GM18909 (cell line): ENCODE measurements at regions not wholly inside any gene's neighbourhood (a gene's known extent, or its start where the extent isn't known, plus 50 kb on each side); places are given as distances from the start of the nearest gene placed in this dataset.
"Not testable (repeated sequence)": the region's sequence is repeated elsewhere in the genome, so short reads cannot be mapped to it uniquely, and the experiment has no call there.

Experiments
- ATAC-seq: cut with Tn5 transposase; IDR thresholded peaks from one replicate; pipeline ENCODE4 v1.9.1; 2021; ENCODE audit warnings: mild to moderate bottlenecking; ENCODE audit not compliant: unreplicated experiment, poor library complexity

DNA sequence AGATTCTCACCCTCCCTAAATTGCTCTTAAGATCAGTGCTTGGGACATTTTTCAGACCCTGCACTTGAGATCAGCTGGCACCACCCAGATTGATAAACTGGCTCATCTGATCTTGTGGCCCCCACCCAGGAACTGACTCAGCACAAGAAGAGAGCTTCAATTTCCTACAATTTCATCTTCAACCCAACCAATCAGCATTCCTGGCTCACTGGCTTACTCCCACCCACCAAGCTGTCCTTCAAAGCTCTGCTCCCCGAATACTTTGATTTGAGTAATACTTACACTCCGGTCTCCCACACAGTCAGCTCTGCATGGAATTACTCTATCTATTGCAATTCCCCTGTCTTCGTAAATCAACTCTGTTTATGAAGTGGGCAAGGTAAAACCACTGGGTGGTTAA lies 461.9 kb upstream of the RGS18 start:
- no peak for ATAC-seq

DNA sequence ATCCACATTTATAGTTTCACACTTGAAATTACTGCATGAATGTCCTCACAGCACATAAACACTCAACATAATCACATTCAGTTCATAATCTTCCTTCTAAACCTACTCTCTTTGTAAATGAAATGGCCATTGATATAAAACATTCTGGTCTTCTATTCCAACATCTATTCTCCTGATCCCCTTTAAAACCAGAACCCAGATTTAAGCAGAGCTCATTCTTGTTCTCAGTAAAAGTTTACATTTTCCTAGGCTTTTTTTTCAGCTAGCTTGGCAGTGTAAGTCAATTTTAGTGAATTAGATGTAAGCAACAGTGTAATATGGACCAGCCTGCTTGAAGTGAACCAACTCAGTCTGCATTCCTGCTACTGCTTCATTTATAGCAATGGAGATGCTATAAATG lies 460.7 kb upstream of the RGS18 start:
- ATAC-seq, result no peak

DNA sequence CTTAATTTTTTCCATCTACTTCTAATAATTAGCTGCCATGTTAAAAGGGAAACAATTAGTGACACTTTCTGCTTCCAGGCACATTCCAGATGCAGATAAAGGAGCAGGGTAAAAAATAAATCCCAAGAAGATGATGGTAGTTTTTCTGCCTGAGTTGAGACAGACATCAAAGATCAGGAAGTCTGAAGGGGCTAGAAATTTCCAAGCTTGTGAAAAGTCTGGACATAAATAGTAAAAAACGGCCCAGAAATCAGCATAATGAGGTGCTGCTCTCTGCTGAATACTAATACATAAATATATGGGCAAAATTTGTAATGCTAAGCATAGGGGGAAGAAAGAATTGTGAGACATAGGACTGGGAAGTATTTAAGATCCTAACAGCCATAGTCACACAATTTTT lies 460.0 kb upstream of the RGS18 start:
- ATAC-seq, result no peak

DNA sequence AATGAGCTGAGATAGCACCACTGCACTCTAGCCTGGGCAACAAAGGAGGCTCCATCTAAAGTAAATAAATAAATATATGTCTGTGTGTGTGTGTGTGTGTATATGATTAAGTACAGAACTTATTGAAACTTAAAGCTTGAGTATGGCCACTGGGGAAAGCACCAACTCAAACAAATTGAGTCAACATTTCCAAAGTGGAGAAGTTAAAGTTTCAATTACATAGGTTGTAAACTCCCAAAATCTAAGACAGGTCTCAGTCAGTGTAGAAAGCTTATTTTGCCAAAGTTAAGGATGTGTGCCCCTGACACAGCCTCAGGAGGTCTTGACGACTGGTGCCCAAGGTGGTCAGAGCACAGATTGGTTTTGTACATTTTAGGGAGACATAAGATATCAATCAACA lies 458.9 kb upstream of the RGS18 start:
- no peak for ATAC-seq

DNA sequence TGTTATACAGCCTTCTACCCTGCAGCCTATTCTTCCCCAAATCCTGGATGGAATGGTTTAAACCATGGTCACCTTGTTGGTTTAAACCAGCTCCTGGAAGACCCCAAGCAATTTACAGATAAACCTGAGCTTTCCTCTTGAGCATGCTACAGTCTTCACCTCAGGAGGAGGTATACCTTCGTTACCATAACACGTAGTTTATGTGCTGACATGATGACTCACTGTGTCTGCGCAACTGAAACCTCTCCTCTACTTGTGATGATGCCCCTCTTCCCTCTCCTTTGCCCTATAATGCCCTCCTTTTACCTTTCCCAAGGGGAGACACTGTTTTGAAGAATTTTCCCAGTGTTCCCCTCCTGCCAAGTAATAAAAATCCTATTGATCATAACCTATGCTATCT lies 457.3 kb upstream of the RGS18 start:
- no peak for ATAC-seq

DNA sequence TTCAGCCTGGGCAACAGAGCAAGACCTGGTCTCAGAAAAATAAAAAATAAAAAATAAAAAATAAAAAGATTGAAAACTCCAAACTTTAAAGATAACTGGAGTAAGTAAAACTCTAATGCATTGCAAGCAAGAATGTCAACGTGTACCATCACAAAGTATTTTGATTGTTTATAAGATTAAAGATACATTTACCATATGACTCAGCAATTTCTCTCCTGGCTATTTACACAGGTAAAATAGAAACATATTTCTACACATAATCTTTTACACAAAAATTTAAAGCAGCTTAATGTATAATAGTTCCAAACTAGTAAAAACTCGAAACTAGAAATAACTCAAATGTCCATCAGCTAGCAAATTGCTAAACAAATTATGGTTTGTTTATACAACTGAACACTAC lies 456.1 kb upstream of the RGS18 start:
- no peak for ATAC-seq

DNA sequence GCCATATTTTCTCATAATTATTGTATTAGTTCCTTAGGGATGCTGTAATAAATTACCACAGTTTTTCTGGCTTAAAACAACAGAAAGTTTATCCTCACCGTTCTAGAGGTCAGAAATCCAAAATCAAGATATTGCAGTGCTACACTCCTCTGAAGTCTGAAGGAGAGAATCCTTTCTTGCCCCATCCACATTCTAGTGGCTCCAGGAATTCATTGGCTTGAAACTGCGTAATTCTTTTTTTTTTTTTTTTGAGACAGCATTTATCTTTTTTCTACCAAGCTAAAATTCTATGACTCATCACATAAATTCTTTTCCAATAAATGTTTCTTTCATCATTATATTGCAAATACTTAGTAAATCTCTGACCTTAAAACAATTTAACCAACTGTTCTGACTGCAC lies 451.0 kb upstream of the RGS18 start:
- ATAC-seq, result no peak

DNA sequence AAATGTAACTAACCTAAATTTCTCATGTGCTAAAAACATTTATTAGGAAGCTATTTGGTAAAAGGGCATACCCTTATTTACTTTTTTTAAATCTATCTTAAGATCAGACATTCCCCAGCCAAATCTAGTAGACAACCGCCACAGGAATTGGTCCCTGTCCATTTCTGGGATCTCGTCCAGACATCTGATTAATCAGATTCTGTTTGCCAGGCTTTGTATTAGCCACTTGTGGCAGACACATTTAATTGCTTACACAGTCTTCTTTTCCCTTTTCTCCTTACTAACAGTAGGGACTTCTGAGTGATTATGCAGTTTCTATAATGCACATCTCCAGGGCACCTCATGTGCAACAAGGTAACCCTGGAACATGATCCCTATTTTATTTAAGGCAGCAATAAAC lies 449.0 kb upstream of the RGS18 start:
- no peak for ATAC-seq

DNA sequence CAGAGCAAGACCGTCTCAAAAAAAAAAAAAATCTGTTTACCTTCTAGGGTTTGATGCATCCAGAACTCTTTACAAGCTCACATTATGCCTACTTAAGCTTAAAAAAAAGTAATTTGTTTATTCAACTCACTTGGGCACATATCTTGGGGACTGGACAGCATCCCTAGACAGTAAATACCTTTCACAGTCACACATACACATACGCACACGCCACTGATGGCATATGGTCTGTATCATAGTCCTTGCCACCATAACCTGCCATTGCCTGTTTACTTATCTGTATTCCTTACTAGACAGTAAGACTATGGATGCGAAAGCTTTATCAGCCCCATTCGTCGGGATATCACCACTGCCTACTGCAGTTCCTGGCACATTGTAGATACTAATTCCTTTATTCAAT lies 446.3 kb upstream of the RGS18 start:
- ATAC-seq, result no peak

DNA sequence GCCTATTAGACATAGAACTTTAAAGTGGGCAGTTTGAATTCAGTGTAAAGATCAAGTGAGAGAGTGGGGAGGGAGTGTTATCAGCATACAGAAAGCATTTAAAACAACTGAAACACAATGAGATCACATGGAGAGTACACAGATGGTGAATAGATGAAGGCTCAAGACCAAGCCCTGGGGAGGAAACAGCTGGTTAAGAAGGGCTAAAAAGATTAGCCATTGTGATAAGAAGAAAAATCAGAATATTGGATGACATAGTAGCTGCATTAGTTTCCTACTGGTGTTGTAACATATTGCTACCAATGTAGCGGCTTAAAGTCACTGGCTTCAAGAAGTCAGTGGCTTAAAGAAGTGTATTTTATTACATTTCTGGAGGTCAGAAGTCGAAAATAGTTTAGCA lies 443.4 kb upstream of the RGS18 start:
- no peak for ATAC-seq

DNA sequence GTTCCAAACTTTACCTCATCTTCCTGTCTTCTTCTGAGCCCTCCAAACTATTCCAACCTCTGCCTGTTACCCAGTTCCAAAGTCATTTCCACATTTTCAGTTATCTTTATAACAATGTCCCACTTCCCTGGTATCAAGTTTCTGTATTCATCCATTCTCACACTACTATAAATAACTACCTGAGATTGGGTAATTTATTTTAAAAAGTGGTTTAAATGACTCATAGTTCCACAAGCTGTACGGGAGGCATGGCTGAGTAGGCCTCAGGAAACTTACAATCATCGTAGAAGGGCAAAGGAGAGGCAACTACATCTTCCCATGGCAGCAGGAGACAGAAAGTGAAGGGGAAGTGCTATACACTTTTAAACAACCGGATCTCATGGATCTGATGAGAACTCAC lies 428.5 kb upstream of the RGS18 start:
- ATAC-seq, result no peak

DNA sequence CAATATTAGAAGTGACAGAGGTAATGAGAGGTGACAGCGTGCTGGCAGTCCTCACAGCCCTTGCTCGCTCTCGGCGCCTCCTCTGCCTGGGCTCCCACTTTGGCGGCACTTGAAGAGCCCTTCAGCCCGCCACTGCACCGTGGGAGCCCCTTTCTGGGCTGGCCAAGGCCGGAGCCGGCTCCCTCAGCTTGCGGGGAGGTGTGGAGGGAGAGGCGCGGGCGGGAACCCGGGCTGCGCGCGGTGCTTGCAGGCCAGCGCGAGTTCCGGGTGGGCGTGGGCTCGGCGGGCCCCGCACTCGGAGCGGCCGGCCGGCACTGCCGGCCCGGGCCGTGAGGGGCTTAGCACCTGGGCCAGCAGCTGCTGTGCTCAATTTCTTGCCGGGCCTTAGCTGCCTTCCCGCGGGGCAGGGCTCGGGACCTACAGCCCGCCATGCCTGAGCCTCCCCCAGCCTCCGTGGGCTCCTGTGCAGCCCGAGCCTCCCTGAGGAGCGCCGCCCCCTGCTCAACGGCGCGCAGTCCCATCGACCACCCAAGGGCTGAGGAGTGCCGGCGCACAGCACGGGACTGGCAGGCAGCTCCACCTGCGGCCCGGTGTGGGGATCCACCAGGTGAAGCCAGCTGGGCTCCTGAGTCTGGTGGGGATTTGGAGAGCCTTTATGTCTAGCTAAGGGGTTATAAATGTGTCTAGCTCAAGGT lies 426.5 kb upstream of the RGS18 start:
- not testable (repeated sequence) for ATAC-seq

DNA sequence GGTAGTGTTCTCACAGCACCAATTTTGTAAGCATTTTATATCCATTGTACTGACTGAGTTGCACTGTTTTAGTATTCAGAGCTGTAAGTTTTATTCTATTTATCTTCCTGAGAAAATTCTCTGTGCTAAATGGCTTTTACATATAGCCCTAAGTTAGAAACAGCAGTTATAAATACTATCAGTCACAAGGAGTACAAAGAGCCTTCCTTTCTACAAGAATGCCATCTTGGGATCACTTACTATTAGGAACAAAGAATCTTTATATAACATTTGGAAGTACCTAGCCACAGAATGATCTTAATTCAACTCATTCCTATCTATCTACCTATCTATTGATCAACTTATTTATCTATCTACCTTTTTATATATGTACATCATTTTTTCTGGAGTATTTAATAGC lies 423.9 kb upstream of the RGS18 start:
- no peak for ATAC-seq

DNA sequence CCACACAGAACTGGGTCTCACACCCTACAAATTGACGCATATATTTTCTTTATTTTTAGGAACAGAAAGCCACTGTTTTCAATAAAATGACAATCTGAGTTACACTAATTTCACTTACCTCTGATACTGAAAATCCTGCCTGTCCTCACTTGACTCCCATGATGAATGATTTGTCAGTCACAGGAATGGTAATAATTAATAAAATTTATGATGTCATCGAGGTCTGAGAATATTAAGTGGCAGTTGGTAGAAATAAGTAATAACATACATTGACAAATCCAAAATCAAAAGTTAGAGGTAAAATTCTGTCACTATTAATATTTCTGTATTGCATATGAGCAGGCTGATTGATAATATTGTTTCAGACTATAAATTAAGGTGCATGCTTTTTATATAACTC lies 418.7 kb upstream of the RGS18 start:
- no peak for ATAC-seq

DNA sequence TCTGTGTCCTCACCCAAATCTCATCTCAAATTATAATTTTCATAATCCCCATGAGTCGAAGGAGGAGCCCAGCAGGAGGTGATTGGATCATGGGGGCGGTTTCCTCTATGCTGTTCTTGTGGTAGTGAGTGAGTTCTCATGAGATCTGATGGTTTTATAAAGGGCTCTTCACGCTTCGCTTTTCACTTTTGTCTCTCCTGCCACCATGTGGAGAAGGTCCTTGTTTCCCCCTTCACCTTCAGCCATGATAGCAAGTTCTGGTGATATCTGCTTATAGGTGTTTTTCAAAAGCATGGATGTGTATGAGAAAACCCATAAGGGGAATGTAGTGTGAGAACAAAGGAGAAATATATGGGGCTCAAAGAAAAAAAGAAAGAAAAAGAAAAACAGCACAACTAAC lies 405.9 kb upstream of the RGS18 start:
- no peak for ATAC-seq

DNA sequence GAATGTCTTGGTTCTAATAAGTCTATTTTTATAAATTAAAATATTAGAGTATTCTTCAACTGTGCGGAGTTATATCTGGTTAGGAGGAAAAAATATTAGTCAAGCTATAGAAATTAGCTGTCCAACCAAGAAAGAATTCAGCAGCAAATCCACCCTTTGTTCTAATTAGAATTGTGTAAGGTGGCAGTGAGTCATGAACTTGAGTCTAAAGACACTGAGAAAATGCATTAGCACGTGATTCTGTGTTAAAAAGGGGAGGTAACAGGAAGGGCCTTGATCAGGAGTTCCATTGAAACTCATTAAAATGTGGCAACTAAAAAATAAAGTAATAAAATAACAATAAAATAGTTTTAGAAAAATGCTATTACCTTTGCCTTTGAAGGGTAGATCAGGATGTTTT lies 398.2 kb upstream of the RGS18 start:
- ATAC-seq, result no peak

DNA sequence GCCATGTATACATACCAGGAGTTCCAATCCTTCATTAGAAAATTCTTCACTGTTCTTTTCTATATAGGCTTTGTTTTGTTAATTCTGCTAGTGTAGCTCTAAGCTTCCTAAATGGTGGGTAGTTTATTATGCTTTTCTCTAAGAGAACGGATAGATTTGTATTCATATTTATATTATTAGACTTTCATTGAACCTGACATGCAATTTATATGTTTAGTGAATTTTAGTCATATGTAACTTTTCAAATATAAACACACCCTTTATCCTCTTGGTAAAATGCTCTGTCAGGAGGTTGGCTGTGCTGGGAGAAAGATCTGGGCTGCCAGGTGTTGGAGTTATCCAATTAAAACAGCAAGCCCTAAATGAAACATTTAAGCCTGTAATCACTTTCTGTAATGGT lies 369.7 kb upstream of the RGS18 start:
- no peak for ATAC-seq

DNA sequence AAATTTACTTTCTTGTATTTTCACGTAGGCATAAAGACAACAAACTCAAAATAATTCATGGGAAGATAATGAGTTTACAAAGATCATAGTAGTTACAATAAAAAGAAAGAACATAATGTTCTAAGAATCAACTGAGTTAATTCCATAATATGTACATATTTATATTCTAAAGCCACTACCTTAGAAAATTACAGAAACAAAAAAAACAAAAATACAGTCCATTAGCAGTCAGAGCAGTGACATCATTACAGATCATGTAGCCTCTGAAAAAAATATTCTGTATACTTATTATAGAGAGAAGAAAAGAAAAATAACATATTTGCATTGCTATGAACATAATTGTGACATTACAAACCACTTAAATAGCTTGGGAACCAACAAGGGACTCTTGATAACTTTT lies 360.1 kb upstream of the RGS18 start:
- ATAC-seq, result no peak

DNA sequence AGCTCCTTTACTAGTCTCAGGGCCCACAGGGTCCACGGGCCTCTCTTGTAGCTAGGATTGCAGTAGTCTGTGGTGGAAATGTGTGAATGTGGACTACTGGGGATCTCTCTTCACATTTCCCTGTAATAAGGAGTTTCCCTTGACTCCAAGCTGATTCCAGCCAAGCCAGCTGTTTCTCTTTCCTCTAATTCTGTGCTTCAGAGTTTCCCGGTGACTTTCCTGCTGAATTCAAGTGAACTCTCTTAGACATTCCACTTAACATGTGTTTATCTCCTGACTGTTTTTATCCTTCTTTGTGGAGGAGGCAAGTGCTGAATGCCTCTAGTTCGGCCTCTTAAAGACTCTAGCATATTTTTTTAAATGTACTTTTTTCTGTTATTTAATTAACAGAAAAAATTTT lies 354.0 kb upstream of the RGS18 start:
- no peak for ATAC-seq

DNA sequence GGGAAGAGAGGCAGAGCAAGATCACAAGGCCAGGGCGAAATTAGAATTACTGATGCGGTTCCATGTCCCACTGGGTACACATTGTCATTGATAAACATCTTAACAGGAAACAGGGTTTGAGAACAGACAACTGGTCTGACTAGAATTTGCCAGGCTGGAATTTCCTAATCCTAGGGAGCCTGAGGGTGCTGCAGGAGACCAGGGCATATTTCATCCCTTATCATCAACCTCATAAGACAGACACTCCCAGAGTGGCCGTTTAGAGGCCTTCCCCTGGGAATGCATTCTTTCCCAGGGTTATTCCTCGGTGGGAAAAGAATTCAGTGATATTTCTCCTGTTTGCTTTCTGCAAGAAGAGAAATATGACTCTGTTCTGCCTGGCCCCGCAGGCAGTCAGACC lies 344.7 kb upstream of the RGS18 start:
- ATAC-seq, result not testable (repeated sequence)

DNA sequence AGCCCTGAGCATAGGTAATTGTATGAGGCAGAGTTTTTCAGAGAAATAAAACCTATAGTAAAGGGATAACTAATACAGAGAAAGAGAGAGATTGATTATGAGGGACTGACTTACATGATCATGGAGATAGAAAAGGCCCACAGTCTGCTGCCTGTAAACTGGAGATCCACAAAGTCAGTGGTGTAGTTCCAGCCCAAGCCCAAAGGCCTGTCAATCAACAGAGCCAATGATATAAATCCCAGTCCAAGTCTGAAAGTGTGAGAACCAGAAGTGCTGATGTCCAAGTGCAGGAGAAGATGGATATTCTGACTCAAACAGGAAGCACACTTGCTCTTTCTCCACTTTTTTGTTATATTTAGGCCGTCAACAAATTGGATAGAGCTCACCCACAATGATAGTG lies 340.1 kb upstream of the RGS18 start:
- no peak for ATAC-seq

DNA sequence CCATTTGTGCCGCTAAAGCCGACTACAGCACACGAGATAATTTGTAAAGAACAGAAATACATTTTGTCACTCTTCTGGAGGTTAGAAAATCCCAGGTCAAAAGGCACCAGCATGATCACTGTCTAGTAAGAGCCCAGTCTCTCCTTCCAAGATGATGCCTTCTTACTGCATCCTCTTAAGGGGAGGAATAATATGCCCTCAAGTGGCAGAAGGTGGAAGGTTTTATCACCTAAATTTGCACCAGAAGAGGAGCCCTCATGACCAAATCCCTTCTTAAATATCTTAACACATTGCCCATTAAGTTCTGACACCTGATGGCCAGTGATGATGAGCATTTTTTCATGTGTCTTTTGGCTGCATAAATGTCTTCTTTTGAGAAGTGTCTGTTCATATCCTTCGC lies 326.7 kb upstream of the RGS18 start:
- peak; percentile 56 for ATAC-seq

DNA sequence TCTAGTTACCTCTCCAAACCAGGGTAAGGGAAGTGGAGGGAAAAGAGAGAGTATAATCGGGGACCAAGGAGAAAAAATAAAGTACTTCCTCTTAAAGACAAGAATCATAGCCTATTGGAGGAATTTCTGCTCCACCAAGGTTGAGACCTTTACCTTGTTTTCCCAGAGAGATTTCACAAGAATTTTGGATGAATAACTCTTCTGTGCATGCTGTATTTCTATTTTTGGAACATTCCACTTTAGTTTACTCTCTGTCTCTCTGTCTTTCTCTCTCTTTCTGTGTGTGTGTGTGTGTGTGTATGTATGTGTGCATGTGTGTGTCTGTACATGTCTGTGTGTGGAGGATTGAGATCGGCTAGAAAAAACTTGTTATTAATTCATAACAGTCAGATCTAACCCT lies 318.4 kb upstream of the RGS18 start:
- ATAC-seq, result no peak
